Activated CD8-positive, alpha-beta memory T cell treated with anti-CD3 and anti-CD28 coated beads, Interleukin-2, amount 50 U/mL, for 1 hour (primary cell): ENCODE measurements at regions not wholly inside any gene's neighbourhood (a gene's known extent, or its start where the extent isn't known, plus 50 kb on each side); places are given as distances from the start of the nearest gene placed in this dataset.
"Not testable (repeated sequence)": the region's sequence is repeated elsewhere in the genome, so short reads cannot be mapped to it uniquely, and the experiment has no call there.

Experiments used
- DNase-seq: peaks from one replicate; pipeline ENCODE4 v3.0.0-alpha.2; 2020; ENCODE audit errors: extremely low read depth

- DNase-seq: no peak
These were observed 247.8 kb downstream of the RRAGC start for GRCh38 chr1:38611664-38612211.

GRCh38 chr1:38609166-38610025, 250.2 kb downstream of the RRAGC start:
- DNase-seq: no peak

GRCh38 chr1:38608202-38608864, 251.2 kb downstream of the RRAGC start:
- no peak for DNase-seq

- DNase-seq: no peak
These were observed 252.0 kb downstream of the RRAGC start for GRCh38 chr1:38607526-38607925.

GRCh38 chr1:38605063-38605462, 254.5 kb downstream of the RRAGC start:
- DNase-seq: no peak

- DNase-seq: no peak
These were observed 255.7 kb downstream of the RRAGC start for GRCh38 chr1:38603907-38604306.

GRCh38 chr1:38600905-38601304, 258.7 kb downstream of the RRAGC start:
- no peak for DNase-seq

- DNase-seq: no peak
These were observed 259.3 kb downstream of the RRAGC start for GRCh38 chr1:38600286-38600685.

GRCh38 chr1:38598118-38598517, 261.5 kb downstream of the RRAGC start:
- DNase-seq: no peak

- DNase-seq: no peak
These were observed 270.5 kb downstream of the RRAGC start for GRCh38 chr1:38589036-38589435.

GRCh38 chr1:38587766-38588165, 271.8 kb downstream of the RRAGC start:
- DNase-seq: no peak

- no peak for DNase-seq
These were observed 272.5 kb downstream of the RRAGC start for GRCh38 chr1:38586993-38587646.

GRCh38 chr1:38585971-38586370, 273.6 kb downstream of the RRAGC start:
- DNase-seq: no peak

GRCh38 chr1:38585460-38585859, 274.1 kb downstream of the RRAGC start:
- DNase-seq: no peak

GRCh38 chr1:38584448-38585355, 274.9 kb downstream of the RRAGC start:
- no peak for DNase-seq

- DNase-seq: not testable (repeated sequence)
These were observed 276.3 kb downstream of the RRAGC start for GRCh38 chr1:38583287-38583686.

GRCh38 chr1:38581396-38581795, 278.2 kb downstream of the RRAGC start:
- DNase-seq: no peak

- DNase-seq: no peak
These were observed 279.0 kb downstream of the RRAGC start for GRCh38 chr1:38580594-38580993.

- no peak for DNase-seq
These were observed 280.5 kb downstream of the RRAGC start for GRCh38 chr1:38579056-38579455.

GRCh38 chr1:38578271-38578951, 281.2 kb downstream of the RRAGC start:
- no peak for DNase-seq

- DNase-seq: no peak
These were observed 281.7 kb downstream of the RRAGC start for GRCh38 chr1:38577937-38578270.
